ENCODE measurements at regions not wholly inside any gene's neighbourhood (a gene's known extent, or its start where the extent isn't known, plus 50 kb on each side); places are given as distances from the start of the nearest gene placed in this dataset.
"Not testable (repeated sequence)": the region's sequence is repeated elsewhere in the genome, so short reads cannot be mapped to it uniquely, and the experiment has no call there.

DNA sequence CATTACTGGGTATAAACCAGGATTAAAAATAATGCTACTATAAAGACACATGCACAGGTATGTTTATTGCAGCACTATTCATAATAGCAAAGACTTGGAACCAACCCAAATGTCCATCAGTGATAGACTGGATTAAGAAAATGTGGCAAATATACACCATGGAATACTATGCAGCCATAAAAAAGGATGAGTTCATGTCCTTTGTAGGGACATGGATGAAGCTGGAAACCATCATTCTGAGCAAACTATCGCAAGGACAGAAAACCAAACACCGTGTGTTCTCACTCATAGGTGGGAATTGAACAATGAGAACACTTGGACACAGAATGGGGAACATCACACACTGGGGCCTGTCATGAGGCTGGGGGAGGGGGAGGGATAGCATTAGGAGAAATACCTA lies 233.4 kb upstream of the PRSS16 start:
- TF ChIP-seq, protein P1, sequence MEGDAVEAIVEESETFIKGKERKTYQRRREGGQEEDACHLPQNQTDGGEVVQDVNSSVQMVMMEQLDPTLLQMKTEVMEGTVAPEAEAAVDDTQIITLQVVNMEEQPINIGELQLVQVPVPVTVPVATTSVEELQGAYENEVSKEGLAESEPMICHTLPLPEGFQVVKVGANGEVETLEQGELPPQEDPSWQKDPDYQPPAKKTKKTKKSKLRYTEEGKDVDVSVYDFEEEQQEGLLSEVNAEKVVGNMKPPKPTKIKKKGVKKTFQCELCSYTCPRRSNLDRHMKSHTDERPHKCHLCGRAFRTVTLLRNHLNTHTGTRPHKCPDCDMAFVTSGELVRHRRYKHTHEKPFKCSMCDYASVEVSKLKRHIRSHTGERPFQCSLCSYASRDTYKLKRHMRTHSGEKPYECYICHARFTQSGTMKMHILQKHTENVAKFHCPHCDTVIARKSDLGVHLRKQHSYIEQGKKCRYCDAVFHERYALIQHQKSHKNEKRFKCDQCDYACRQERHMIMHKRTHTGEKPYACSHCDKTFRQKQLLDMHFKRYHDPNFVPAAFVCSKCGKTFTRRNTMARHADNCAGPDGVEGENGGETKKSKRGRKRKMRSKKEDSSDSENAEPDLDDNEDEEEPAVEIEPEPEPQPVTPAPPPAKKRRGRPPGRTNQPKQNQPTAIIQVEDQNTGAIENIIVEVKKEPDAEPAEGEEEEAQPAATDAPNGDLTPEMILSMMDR (IDR thresholded peaks at IDR 0.05) = not testable (repeated sequence)
- TF ChIP-seq, protein P2, sequence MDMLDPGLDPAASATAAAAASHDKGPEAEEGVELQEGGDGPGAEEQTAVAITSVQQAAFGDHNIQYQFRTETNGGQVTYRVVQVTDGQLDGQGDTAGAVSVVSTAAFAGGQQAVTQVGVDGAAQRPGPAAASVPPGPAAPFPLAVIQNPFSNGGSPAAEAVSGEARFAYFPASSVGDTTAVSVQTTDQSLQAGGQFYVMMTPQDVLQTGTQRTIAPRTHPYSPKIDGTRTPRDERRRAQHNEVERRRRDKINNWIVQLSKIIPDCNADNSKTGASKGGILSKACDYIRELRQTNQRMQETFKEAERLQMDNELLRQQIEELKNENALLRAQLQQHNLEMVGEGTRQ (CRISPR knock-in tag; IDR thresholded peaks at IDR 0.05) = not testable (repeated sequence)
- TF ChIP-seq, protein P3, sequence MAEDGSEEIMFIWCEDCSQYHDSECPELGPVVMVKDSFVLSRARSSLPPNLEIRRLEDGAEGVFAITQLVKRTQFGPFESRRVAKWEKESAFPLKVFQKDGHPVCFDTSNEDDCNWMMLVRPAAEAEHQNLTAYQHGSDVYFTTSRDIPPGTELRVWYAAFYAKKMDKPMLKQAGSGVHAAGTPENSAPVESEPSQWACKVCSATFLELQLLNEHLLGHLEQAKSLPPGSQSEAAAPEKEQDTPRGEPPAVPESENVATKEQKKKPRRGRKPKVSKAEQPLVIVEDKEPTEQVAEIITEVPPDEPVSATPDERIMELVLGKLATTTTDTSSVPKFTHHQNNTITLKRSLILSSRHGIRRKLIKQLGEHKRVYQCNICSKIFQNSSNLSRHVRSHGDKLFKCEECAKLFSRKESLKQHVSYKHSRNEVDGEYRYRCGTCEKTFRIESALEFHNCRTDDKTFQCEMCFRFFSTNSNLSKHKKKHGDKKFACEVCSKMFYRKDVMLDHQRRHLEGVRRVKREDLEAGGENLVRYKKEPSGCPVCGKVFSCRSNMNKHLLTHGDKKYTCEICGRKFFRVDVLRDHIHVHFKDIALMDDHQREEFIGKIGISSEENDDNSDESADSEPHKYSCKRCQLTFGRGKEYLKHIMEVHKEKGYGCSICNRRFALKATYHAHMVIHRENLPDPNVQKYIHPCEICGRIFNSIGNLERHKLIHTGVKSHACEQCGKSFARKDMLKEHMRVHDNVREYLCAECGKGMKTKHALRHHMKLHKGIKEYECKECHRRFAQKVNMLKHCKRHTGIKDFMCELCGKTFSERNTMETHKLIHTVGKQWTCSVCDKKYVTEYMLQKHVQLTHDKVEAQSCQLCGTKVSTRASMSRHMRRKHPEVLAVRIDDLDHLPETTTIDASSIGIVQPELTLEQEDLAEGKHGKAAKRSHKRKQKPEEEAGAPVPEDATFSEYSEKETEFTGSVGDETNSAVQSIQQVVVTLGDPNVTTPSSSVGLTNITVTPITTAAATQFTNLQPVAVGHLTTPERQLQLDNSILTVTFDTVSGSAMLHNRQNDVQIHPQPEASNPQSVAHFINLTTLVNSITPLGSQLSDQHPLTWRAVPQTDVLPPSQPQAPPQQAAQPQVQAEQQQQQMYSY (CRISPR knock-in tag; IDR thresholded peaks at IDR 0.05) = not testable (repeated sequence)
- TF ChIP-seq, protein P4, sequence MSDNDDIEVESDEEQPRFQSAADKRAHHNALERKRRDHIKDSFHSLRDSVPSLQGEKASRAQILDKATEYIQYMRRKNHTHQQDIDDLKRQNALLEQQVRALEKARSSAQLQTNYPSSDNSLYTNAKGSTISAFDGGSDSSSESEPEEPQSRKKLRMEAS (CRISPR knock-in tag; IDR thresholded peaks at IDR 0.05) = not testable (repeated sequence)
- not testable (repeated sequence) for TF ChIP-seq TEAD4 (CRISPR knock-in tag; IDR thresholded peaks at IDR 0.05); ESRRA (CRISPR knock-in tag; IDR thresholded peaks at IDR 0.05; ENCODE audit: borderline replicate concordance); ZNF396 (CRISPR knock-in tag; IDR thresholded peaks at IDR 0.05; ENCODE audit: borderline replicate concordance); TCF7 (CRISPR knock-in tag; IDR thresholded peaks at IDR 0.05; ENCODE audit: low read depth); JUN (CRISPR knock-in tag; IDR thresholded peaks at IDR 0.05); ZNF423 (CRISPR knock-in tag; IDR thresholded peaks at IDR 0.05); SP1 (CRISPR knock-in tag; conservative IDR thresholded peaks at IDR 0.05)
- TF ChIP-seq, protein P5, sequence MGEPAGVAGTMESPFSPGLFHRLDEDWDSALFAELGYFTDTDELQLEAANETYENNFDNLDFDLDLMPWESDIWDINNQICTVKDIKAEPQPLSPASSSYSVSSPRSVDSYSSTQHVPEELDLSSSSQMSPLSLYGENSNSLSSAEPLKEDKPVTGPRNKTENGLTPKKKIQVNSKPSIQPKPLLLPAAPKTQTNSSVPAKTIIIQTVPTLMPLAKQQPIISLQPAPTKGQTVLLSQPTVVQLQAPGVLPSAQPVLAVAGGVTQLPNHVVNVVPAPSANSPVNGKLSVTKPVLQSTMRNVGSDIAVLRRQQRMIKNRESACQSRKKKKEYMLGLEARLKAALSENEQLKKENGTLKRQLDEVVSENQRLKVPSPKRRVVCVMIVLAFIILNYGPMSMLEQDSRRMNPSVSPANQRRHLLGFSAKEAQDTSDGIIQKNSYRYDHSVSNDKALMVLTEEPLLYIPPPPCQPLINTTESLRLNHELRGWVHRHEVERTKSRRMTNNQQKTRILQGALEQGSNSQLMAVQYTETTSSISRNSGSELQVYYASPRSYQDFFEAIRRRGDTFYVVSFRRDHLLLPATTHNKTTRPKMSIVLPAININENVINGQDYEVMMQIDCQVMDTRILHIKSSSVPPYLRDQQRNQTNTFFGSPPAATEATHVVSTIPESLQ (CRISPR knock-in tag; IDR thresholded peaks at IDR 0.05) = not testable (repeated sequence)

All from WTC11 (cell line).